Endodermal cell (in vitro differentiated cells): ENCODE measurements at regions not wholly inside any gene's neighbourhood (a gene's known extent, or its start where the extent isn't known, plus 50 kb on each side); places are given as distances from the start of the nearest gene placed in this dataset.

Source experiments
- DNase-seq: peaks from one replicate; pipeline ENCODE4 v3.0.0-alpha.2; 2017
- H3K27ac ChIP-seq: 2 replicates; pipeline ENCODE4 v1.5.1; 2013; ENCODE audit warnings: mild to moderate bottlenecking, low read depth, low read length, moderate library complexity
- H3K27me3 ChIP-seq: 2 replicates; pipeline ENCODE4 v1.6.1; 2013; ENCODE audit warnings: mild to moderate bottlenecking, low read length, moderate library complexity; ENCODE audit not compliant: insufficient read depth, control insufficient read depth, poor library complexity, severe bottlenecking
- H3K36me3 ChIP-seq: 2 replicates; pipeline ENCODE4 v1.7.0; 2013; ENCODE audit warnings: mild to moderate bottlenecking, low read length, moderate library complexity; ENCODE audit not compliant: control insufficient read depth, insufficient read depth
- H3K4me1 ChIP-seq: one replicate; pipeline ENCODE4 v1.7.0; 2013; ENCODE audit warnings: low read length; ENCODE audit not compliant: control insufficient read depth, insufficient read depth
- H3K4me3 ChIP-seq: 2 replicates; pipeline ENCODE4 v1.5.1; 2013; ENCODE audit warnings: mild to moderate bottlenecking, low read length, moderate library complexity
- H3K9ac ChIP-seq: 2 replicates; pipeline ENCODE4 v1.6.1; 2013; ENCODE audit warnings: mild to moderate bottlenecking, low read length, moderate library complexity; ENCODE audit not compliant: poor library complexity, severe bottlenecking; ENCODE audit errors: extremely low read depth
- H3K9me3 ChIP-seq: 2 replicates; pipeline ENCODE4 v1.6.1; 2013; ENCODE audit warnings: mild to moderate bottlenecking, low read length, moderate library complexity; ENCODE audit not compliant: control insufficient read depth
- H3K27ac Mint-ChIP-seq: 2 replicates; pipeline ENCODE4 v1.8.0; 2020; ENCODE audit warnings: mixed read lengths
- H3K27me3 Mint-ChIP-seq: 2 replicates; pipeline ENCODE4 v1.8.0; 2021; ENCODE audit warnings: mild to moderate bottlenecking, mixed read lengths; ENCODE audit not compliant: insufficient read depth
- H3K36me3 Mint-ChIP-seq: 2 replicates; pipeline ENCODE4 v1.8.0; 2020; ENCODE audit warnings: low read depth, mixed read lengths
- H3K4me1 Mint-ChIP-seq: 2 replicates; pipeline ENCODE4 v1.8.0; 2020; ENCODE audit warnings: mixed read lengths
- H3K4me3 Mint-ChIP-seq: 2 replicates; pipeline ENCODE4 v1.8.0; 2020; ENCODE audit warnings: mild to moderate bottlenecking, moderate library complexity, mixed read lengths
- H3K9me3 Mint-ChIP-seq: 2 replicates; pipeline ENCODE4 v1.8.0; 2020; ENCODE audit warnings: mild to moderate bottlenecking, mixed read lengths
- CTCF ChIP-seq: fragments of 200-600 bp; sonication (generic); conservative IDR thresholded peaks from 2 replicates; pipeline ENCODE4 v1.5.0; 2021; ENCODE audit warnings: antibody characterized with exemption, mild to moderate bottlenecking
- WGBS, 2 experiments: methylation state at CpG; one replicate each; pipeline versions ENCODE4 v1.1.5 to v1.1.7; 2013; ENCODE audit warnings: missing lambda C conversion rate in 2 of 2, mixed read lengths in 1 of 2; ENCODE audit not compliant: insufficient coverage in 1 of 2, insufficient read length in 1 of 2; 5-methylcytosine and 5-hydroxymethylcytosine counted together

- WGBS, 2 experiments: 74 to 89% methylated on average over 2 of the region's 2 CpGs
- DNase-seq: no peak
- H3K9ac ChIP-seq: no peak overlapping the region
- no peaks in the 10 kb centered on the region for H3K4me1 ChIP-seq
- Mint-ChIP-seq H3K27me3 (peaks cover 5% of the 10 kb centered on the region), H3K27ac (no peak overlapping the region), H3K4me3 (no peak overlapping the region), H3K36me3 (no peaks in the 10 kb centered on the region), H3K4me1 (no peaks in the 10 kb centered on the region), H3K9me3 (no peaks in the 10 kb centered on the region)
- no peaks in the 10 kb centered on the region for H3K36me3 ChIP-seq
- H3K9me3 ChIP-seq: no peaks in the 10 kb centered on the region
- no peak overlapping the region for H3K27ac ChIP-seq
- no peak for TF ChIP-seq CTCF
- no peaks in the 10 kb centered on the region for H3K27me3 ChIP-seq
- no peak overlapping the region for H3K4me3 ChIP-seq
Observed at GRCh38 chr3:181213347-181213746, 223.8 kb upstream of the DNAJC19 start.

- Mint-ChIP-seq H3K9me3 (no peaks in the 10 kb centered on the region), H3K4me1 (no peaks in the 10 kb centered on the region), H3K36me3 (no peaks in the 10 kb centered on the region), H3K4me3 (no peak overlapping the region), H3K27me3 (peaks cover 5% of the 10 kb centered on the region), H3K27ac (no peak overlapping the region)
- DNase-seq: no peak
- no peak overlapping the region for H3K9ac ChIP-seq
- H3K4me3 ChIP-seq: no peak overlapping the region
- WGBS, 2 experiments: 82% methylated on average over 1 of the region's 1 CpG; no CpG with 5 or more reads in 1 of the 2 experiments
- H3K36me3 ChIP-seq: no peaks in the 10 kb centered on the region
- no peak overlapping the region for H3K27ac ChIP-seq
- H3K9me3 ChIP-seq: no peaks in the 10 kb centered on the region
- TF ChIP-seq CTCF: no peak
- no peaks in the 10 kb centered on the region for H3K4me1 ChIP-seq
- H3K27me3 ChIP-seq: no peaks in the 10 kb centered on the region
Observed at GRCh38 chr3:181212271-181212670, 222.7 kb upstream of the DNAJC19 start.

- no peaks in the 10 kb centered on the region for H3K9me3 ChIP-seq
- no peak for DNase-seq
- H3K4me3 Mint-ChIP-seq: no peak overlapping the region
- peaks cover 1% of the 10 kb centered on the region for H3K27me3 Mint-ChIP-seq
- H3K4me1 ChIP-seq: no peaks in the 10 kb centered on the region
- no peaks in the 10 kb centered on the region for H3K4me1 Mint-ChIP-seq
- no peak overlapping the region for H3K4me3 ChIP-seq
- TF ChIP-seq CTCF: peak; percentile 79
- no peak overlapping the region for H3K27ac ChIP-seq
- no peak overlapping the region for H3K27ac Mint-ChIP-seq
- H3K36me3 Mint-ChIP-seq: no peaks in the 10 kb centered on the region
- H3K9me3 Mint-ChIP-seq: no peaks in the 10 kb centered on the region
- no peaks in the 10 kb centered on the region for H3K36me3 ChIP-seq
- H3K9ac ChIP-seq: no peak overlapping the region
- H3K27me3 ChIP-seq: no peaks in the 10 kb centered on the region
- 32% methylated on average over 2 of the region's 2 CpGs; no CpG with 5 or more reads in 1 of the 2 experiments for WGBS, 2 experiments
Observed at GRCh38 chr3:181210275-181210674, 220.7 kb upstream of the DNAJC19 start.
